ENCODE measurements at regions not wholly inside any gene's neighbourhood (a gene's known extent, or its start where the extent isn't known, plus 50 kb on each side); places are given as distances from the start of the nearest gene placed in this dataset.

GRCh38 chr7:17492437-17492836, 194.0 kb downstream of the AHR start:
- TF ChIP-seq POLR2A (IDR thresholded peaks at IDR 0.05), result no peak
- TF ChIP-seq CTCF (IDR thresholded peaks at IDR 0.05), result no peak
- no peak for TF ChIP-seq POLR2AphosphoS5 (IDR thresholded peaks at IDR 0.05)

Data from breast epithelium (tissue), 3 donors.